ENCODE measurements at regions not wholly inside any gene's neighbourhood (a gene's known extent, or its start where the extent isn't known, plus 50 kb on each side); places are given as distances from the start of the nearest gene placed in this dataset.

GRCh38 chr7:19373334-19373733 lies 228.1 kb upstream of the FERD3L start:
- no peak for DNase-seq (ENCODE audit: low read depth)
- TF ChIP-seq, protein P1, sequence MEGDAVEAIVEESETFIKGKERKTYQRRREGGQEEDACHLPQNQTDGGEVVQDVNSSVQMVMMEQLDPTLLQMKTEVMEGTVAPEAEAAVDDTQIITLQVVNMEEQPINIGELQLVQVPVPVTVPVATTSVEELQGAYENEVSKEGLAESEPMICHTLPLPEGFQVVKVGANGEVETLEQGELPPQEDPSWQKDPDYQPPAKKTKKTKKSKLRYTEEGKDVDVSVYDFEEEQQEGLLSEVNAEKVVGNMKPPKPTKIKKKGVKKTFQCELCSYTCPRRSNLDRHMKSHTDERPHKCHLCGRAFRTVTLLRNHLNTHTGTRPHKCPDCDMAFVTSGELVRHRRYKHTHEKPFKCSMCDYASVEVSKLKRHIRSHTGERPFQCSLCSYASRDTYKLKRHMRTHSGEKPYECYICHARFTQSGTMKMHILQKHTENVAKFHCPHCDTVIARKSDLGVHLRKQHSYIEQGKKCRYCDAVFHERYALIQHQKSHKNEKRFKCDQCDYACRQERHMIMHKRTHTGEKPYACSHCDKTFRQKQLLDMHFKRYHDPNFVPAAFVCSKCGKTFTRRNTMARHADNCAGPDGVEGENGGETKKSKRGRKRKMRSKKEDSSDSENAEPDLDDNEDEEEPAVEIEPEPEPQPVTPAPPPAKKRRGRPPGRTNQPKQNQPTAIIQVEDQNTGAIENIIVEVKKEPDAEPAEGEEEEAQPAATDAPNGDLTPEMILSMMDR (conservative IDR thresholded peaks at IDR 0.05; ENCODE audit: low read length): no peak
- no peak overlapping the region for H3K4me3 ChIP-seq (ENCODE audit: low read length)

DNA sequence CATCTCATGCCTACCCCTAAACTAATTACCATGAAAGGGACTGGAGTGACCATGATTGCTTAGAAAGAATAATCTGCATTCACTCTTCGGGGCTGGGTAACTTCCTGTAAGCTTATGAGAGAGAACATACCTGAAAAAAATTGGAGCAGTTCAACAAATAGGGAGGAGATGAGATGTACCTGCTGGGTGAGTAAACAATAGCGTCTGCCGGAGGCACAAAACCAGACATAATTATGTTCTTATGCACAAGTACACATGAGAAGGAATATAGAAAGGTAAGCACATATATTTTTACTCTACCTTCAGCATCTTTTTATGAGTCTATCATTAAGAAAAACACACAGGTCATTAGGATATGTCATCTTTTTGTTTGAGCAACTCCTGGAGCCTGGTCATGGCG lies 224.6 kb upstream of the FERD3L start:
- TF ChIP-seq, protein P1 (conservative IDR thresholded peaks at IDR 0.05; ENCODE audit: low read length): no peak
- DNase-seq (ENCODE audit: low read depth): no peak
- no peak overlapping the region for H3K4me3 ChIP-seq (ENCODE audit: low read length)

DNA sequence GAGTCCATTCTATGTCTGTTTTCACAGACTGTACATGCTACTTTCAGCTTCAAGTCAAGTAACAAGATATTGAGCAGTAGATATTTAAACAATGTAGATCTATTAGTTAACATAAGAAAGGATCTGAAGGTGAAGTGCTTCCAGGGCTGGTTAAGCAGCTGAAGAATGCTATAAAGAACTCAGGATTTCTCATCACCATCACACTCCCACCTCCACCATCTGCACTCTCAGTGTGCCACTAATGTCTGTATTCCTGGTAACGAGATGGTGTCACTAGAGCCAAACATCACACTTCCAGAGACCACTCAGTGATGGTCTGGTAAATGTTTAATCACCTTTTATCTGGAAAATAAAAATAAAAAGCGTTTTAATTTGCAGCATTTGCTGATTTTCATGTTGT lies 224.0 kb upstream of the FERD3L start:
- DNase-seq (ENCODE audit: low read depth): no peak
- no peak overlapping the region for H3K4me3 ChIP-seq (ENCODE audit: low read length)
- TF ChIP-seq, protein P1 (conservative IDR thresholded peaks at IDR 0.05; ENCODE audit: low read length): no peak

- TF ChIP-seq, protein P1 (conservative IDR thresholded peaks at IDR 0.05; ENCODE audit: low read length): no peak
- peak overlapping the region; percentile 21 for H3K4me3 ChIP-seq (ENCODE audit: low read length)
- DNase-seq (ENCODE audit: low read depth): peak; percentile 16
Measured at GRCh38 chr7:19368491-19368925, 223.3 kb upstream of the FERD3L start.

- TF ChIP-seq, protein P1 (conservative IDR thresholded peaks at IDR 0.05; ENCODE audit: low read length): no peak
- no peak overlapping the region for H3K4me3 ChIP-seq (ENCODE audit: low read length)
- DNase-seq (ENCODE audit: low read depth): no peak
Measured at GRCh38 chr7:19364950-19365349, 219.7 kb upstream of the FERD3L start.

DNA sequence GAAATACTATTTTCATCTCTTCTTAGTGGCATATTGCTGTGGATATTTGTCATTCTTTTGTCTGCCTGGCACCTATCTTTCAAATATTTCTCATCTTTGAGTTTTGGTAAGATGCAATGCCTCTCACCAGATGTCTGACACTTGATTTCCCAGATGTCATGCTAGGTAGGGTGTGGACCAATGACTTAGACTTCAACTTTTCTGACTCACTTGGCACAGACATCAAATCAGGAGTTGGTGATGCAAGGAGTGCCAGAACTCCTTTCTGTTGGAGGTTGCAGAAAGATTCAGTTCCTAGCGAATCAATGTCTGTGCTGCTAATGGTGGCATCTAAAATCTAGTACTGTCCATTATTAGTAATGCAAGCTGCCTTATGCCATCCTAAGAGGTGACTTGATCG lies 216.9 kb upstream of the FERD3L start:
- TF ChIP-seq, protein P1 (conservative IDR thresholded peaks at IDR 0.05; ENCODE audit: low read length): no peak
- DNase-seq (ENCODE audit: low read depth): peak; percentile 52

GRCh38 chr7:19353180-19353579 lies 208.0 kb upstream of the FERD3L start:
- no peak overlapping the region for H3K4me3 ChIP-seq (ENCODE audit: low read length)
- TF ChIP-seq, protein P1 (conservative IDR thresholded peaks at IDR 0.05; ENCODE audit: low read length): no peak
- peak; percentile 25 for DNase-seq (ENCODE audit: low read depth)

More for the DNA sequence above, 216.9 kb upstream of the FERD3L start:
- no peak overlapping the region for H3K4me3 ChIP-seq (ENCODE audit: low read length)

Measured in AG10803 (cell line).